HFF-Myc (cell line): ENCODE measurements at regions not wholly inside any gene's neighbourhood (a gene's known extent, or its start where the extent isn't known, plus 50 kb on each side); places are given as distances from the start of the nearest gene placed in this dataset.

ENCODE experiments used
- DNase-seq: peaks from one replicate; pipeline ENCODE4 v3.0.0-alpha.2; 2011; ENCODE audit warnings: low read depth; ENCODE audit errors: extremely low read depth
- H3K4me3 ChIP-seq: replicated peaks from 2 replicates; pipeline ENCODE4 v1.5.1; 2011; ENCODE audit warnings: low read depth, mild to moderate bottlenecking, control low read depth, low read length
- TF ChIP-seq, protein P1 (sequence below): IDR thresholded peaks from 2 replicates; pipeline ENCODE4 v1.5.1; 2012; ENCODE audit warnings: mild to moderate bottlenecking, low read depth, low read length, control low read depth; ENCODE audit errors: missing control alignments

DNA sequence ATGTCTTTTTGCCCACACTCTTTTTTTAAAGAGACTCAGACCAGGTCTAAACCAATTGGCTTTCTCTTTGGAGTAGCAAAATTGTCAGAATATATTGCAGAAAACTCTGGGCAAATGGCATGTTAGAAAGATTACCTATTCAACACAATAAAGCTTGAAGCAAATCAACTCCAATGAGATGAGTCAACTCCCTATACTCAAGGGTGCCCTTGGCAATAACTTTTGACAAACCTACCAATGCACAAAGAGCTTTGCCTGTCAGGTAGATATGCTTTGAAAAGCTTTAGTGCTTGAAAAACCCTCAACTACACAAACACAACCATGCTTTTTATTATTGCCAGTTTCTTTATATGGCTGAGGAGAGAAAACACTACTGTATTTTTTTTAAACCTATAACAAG, 137.7 kb upstream of the GRM7 start:
- TF ChIP-seq, protein P1, sequence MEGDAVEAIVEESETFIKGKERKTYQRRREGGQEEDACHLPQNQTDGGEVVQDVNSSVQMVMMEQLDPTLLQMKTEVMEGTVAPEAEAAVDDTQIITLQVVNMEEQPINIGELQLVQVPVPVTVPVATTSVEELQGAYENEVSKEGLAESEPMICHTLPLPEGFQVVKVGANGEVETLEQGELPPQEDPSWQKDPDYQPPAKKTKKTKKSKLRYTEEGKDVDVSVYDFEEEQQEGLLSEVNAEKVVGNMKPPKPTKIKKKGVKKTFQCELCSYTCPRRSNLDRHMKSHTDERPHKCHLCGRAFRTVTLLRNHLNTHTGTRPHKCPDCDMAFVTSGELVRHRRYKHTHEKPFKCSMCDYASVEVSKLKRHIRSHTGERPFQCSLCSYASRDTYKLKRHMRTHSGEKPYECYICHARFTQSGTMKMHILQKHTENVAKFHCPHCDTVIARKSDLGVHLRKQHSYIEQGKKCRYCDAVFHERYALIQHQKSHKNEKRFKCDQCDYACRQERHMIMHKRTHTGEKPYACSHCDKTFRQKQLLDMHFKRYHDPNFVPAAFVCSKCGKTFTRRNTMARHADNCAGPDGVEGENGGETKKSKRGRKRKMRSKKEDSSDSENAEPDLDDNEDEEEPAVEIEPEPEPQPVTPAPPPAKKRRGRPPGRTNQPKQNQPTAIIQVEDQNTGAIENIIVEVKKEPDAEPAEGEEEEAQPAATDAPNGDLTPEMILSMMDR: no peak
- no peak for DNase-seq
- H3K4me3 ChIP-seq: no peak overlapping the region

DNA sequence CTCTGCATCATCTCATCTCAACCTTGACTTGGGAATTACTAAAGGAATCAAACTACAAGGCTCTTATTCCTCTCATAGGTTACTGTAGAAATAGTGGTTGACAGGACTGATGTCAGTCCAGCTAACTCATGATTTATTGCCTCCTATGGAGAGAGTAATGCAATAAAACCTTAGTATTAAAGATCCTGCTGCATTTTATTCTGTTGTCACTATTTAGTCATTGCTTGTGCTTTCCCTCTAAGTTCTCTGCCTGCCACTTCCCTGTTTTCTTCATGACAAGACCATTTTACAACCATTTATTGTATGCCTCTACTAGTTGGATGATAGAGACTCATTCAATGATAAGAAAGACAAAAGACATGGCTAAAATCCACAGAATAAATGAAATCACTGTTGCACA, 134.1 kb upstream of the GRM7 start:
- DNase-seq: no peak
- no peak overlapping the region for H3K4me3 ChIP-seq
- TF ChIP-seq, protein P1: no peak

DNA sequence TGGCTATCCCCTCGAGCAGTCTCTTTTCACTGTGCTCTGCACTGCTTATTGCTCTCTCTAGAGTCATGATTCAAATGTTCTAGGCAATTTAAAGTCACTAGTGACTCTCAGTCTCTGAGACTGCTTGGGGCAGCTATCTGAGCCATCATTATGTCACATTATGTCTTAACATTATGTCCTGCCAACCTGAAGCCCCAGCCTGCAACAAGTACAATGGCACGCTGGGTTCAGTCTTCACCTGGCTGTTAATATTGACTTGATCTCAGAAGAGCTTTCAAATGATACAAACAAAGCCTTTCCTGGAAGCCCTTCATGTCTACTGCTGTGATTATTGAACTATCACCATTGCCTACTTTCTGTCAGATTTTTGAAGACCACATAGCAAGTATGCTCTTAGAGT, 128.1 kb upstream of the GRM7 start:
- TF ChIP-seq, protein P1: no peak
- DNase-seq: no peak
- H3K4me3 ChIP-seq: no peak overlapping the region

DNA sequence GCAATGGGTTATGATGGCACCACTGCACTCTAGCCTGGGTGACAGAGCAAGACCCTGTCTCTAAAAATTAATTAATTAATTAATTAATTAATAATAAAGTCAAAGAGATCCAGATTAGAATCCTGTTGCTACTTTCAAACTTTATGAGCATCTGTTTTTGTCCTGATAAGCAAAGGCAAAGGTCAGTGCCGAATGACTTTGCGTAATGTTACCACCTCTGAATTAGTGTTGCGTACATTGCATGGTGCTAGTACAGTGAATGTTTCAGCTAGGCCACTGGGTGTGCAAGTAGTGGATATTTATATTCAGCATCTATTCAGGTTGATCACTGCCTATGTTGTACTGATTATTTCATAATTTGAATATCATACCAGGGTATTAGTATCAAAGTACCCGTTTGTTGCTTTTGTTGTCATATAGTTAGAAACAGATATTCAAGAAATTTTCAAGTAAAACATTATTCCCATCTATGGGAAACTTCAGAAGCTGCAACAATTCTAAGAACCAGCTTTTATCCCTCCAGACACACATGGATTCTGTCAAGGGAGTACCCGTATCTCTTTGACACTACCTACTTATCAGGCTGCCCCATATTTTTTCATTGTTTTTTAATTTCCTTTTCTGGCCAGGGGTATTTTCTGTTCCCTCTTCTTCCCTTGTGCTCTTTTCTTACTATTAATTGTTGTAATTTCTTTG, 127.1 kb upstream of the GRM7 start:
- DNase-seq: no peak
- H3K4me3 ChIP-seq: no peak overlapping the region
- TF ChIP-seq, protein P1: no peak

DNA sequence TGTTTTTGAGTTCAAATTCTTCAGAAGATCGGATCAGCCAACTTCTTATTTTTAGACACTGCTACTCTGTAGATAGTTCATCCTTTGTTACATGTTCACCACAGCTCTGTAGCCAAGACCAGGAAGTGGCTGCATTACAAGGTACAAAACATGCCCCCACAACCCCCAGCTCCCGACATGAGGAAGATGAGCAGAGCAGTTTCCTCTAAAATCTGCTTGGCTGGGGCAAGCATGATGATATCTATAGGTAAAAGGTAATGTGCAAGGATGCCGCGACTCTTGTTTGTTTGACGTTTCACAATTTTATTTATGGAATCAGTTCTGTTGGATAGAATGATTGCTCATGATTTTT, 126.5 kb upstream of the GRM7 start:
- no peak for DNase-seq
- TF ChIP-seq, protein P1: no peak
- H3K4me3 ChIP-seq: no peak overlapping the region

DNA sequence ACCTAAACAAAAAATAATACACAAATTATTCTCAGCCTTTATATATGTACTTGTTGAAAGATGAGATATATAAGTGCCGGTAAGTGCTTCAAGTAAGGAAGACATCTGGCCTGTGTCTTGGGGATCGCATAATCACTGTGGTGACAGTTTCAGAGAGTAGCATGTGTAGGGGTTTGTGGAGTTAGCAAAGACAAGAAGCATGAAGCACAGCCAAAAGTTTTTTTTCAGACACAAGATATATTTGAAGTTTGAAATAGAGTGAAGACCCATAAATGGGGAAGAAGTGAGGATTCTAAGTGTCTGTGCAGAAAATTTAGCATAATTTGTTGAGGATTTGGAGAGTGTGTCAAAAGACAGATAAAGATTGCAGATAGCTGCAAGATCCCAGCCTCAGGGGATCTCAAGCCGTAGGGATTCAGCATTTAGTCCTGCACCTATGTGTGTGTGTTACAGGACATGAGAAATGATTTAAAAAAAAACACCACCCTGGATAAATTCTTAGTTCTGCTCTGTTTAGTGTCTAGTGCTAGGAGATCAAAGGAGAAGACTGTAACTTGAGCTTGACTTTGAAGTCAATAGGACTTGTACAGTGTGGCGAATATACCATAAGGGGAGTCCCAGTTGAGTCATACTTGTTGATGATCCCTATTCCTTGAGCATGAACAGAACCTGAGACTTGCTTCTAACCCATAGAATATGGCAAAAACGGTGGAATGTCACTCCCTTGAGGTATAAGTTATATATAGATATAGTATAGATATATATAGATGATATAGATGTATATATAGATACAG, 123.9 kb upstream of the GRM7 start:
- no peak overlapping the region for H3K4me3 ChIP-seq
- TF ChIP-seq, protein P1: no peak
- no peak for DNase-seq
